ENCODE measurements at regions not wholly inside any gene's neighbourhood (a gene's known extent, or its start where the extent isn't known, plus 50 kb on each side); places are given as distances from the start of the nearest gene placed in this dataset.

GRCh38 chr16:5835876-5836275 lies 738.3 kb upstream of the EEF2KMT start:
- Histone ChIP-seq H3K4me1 (replicated peaks) (no peaks in the 10 kb centered on the region), H3K4me3 (no peak overlapping the region), H3K9me3 (no peaks in the 10 kb centered on the region), H3K27me3 (replicated peaks; ENCODE audit: insufficient read depth) (no peaks in the 10 kb centered on the region), H3K27ac (no peak overlapping the region), H3K36me3 (no peaks in the 10 kb centered on the region)
- 68% methylated on average over 8 of the region's 8 CpGs for WGBS
- TF ChIP-seq POLR2A (IDR thresholded peaks at IDR 0.05) (no peak), POLR2AphosphoS5 (IDR thresholded peaks at IDR 0.05) (no peak), CTCF (IDR thresholded peaks at IDR 0.05) (no peak)
- no peak for DNase-seq (ENCODE audit: low spot score)
- intact Hi-C loops (cut with DNase I), result no loop called here

GRCh38 chr16:5826332-5826731 lies 728.7 kb upstream of the EEF2KMT start:
- Histone ChIP-seq H3K4me3 (no peak overlapping the region), H3K4me1 (replicated peaks) (no peaks in the 10 kb centered on the region), H3K27ac (no peak overlapping the region), H3K27me3 (replicated peaks; ENCODE audit: insufficient read depth) (no peaks in the 10 kb centered on the region), H3K36me3 (no peaks in the 10 kb centered on the region), H3K9me3 (no peaks in the 10 kb centered on the region)
- no peak for DNase-seq (ENCODE audit: low spot score)
- 85% methylated on average over 1 of the region's 1 CpG for WGBS
- intact Hi-C loops (cut with DNase I), result no loop called here
- TF ChIP-seq CTCF (IDR thresholded peaks at IDR 0.05) (no peak), POLR2AphosphoS5 (IDR thresholded peaks at IDR 0.05) (no peak), POLR2A (IDR thresholded peaks at IDR 0.05) (no peak)

GRCh38 chr16:5820472-5820871 lies 722.9 kb upstream of the EEF2KMT start:
- H3K4me3 ChIP-seq, result no peak overlapping the region
- H3K27ac ChIP-seq, result no peak overlapping the region
- no peaks in the 10 kb centered on the region for H3K36me3 ChIP-seq
- H3K9me3 ChIP-seq, result no peaks in the 10 kb centered on the region
- H3K4me1 ChIP-seq (replicated peaks), result no peaks in the 10 kb centered on the region
- TF ChIP-seq POLR2AphosphoS5 (IDR thresholded peaks at IDR 0.05) (no peak), POLR2A (IDR thresholded peaks at IDR 0.05) (no peak), CTCF (IDR thresholded peaks at IDR 0.05) (no peak)
- intact Hi-C loops (cut with DNase I), result no loop called here
- no peaks in the 10 kb centered on the region for H3K27me3 ChIP-seq (replicated peaks; ENCODE audit: insufficient read depth)
- no peak for DNase-seq (ENCODE audit: low spot score)
- 83% methylated on average over 13 of the region's 13 CpGs for WGBS

- Histone ChIP-seq H3K9me3 (no peaks in the 10 kb centered on the region), H3K36me3 (no peaks in the 10 kb centered on the region), H3K4me3 (no peak overlapping the region), H3K27me3 (replicated peaks; ENCODE audit: insufficient read depth) (no peaks in the 10 kb centered on the region), H3K4me1 (replicated peaks) (no peaks in the 10 kb centered on the region), H3K27ac (no peak overlapping the region)
- TF ChIP-seq CTCF (IDR thresholded peaks at IDR 0.05) (no peak), POLR2A (IDR thresholded peaks at IDR 0.05) (no peak), POLR2AphosphoS5 (IDR thresholded peaks at IDR 0.05) (no peak)
- WGBS, result 73% methylated on average over 6 of the region's 6 CpGs
- DNase-seq (ENCODE audit: low spot score), result no peak
- intact Hi-C loops (cut with DNase I), result no loop called here
Measured at GRCh38 chr16:5815570-5816237, 718.1 kb upstream of the EEF2KMT start.

GRCh38 chr16:5801396-5801795 lies 703.8 kb upstream of the EEF2KMT start:
- no peak for DNase-seq (ENCODE audit: low spot score)
- Histone ChIP-seq H3K36me3 (no peaks in the 10 kb centered on the region), H3K4me1 (replicated peaks) (no peaks in the 10 kb centered on the region), H3K27me3 (replicated peaks; ENCODE audit: insufficient read depth) (no peaks in the 10 kb centered on the region), H3K9me3 (no peaks in the 10 kb centered on the region), H3K27ac (no peak overlapping the region), H3K4me3 (no peak overlapping the region)
- 93% methylated on average over 8 of the region's 8 CpGs for WGBS
- intact Hi-C loops (cut with DNase I), result no loop called here
- TF ChIP-seq POLR2A (IDR thresholded peaks at IDR 0.05), result no peak
- TF ChIP-seq POLR2AphosphoS5 (IDR thresholded peaks at IDR 0.05), result no peak
- TF ChIP-seq CTCF (IDR thresholded peaks at IDR 0.05), result no peak
